Stimulated activated naive CD8-positive, alpha-beta T cell treated with anti-CD3 and anti-CD28 coated beads, Interleukin-15, Interleukin-2, amounts not matched to agents 100 ng/mL and 50 ng/mL, for 24 hours (primary cell): ENCODE measurements at regions not wholly inside any gene's neighbourhood (a gene's known extent, or its start where the extent isn't known, plus 50 kb on each side); places are given as distances from the start of the nearest gene placed in this dataset.
"Not testable (repeated sequence)": the region's sequence is repeated elsewhere in the genome, so short reads cannot be mapped to it uniquely, and the experiment has no call there.

ENCODE experiments used
- H3K27ac Mint-ChIP-seq: one replicate; pipeline ENCODE4 v1.8.0; 2021; ENCODE audit warnings: mild to moderate bottlenecking, mixed read lengths
- H3K27me3 Mint-ChIP-seq: one replicate; pipeline ENCODE4 v1.8.0; 2021; ENCODE audit warnings: mixed read lengths
- H3K36me3 Mint-ChIP-seq: one replicate; pipeline ENCODE4 v1.8.0; 2021; ENCODE audit warnings: low read depth, mixed read lengths
- H3K4me1 Mint-ChIP-seq: one replicate; pipeline ENCODE4 v1.8.0; 2021; ENCODE audit warnings: low read depth, mixed read lengths
- H3K4me3 Mint-ChIP-seq: one replicate; pipeline ENCODE4 v1.8.0; 2021; ENCODE audit warnings: mild to moderate bottlenecking, mixed read lengths
- H3K9me3 Mint-ChIP-seq: one replicate; pipeline ENCODE4 v1.8.0; 2021; ENCODE audit warnings: mixed read lengths

DNA sequence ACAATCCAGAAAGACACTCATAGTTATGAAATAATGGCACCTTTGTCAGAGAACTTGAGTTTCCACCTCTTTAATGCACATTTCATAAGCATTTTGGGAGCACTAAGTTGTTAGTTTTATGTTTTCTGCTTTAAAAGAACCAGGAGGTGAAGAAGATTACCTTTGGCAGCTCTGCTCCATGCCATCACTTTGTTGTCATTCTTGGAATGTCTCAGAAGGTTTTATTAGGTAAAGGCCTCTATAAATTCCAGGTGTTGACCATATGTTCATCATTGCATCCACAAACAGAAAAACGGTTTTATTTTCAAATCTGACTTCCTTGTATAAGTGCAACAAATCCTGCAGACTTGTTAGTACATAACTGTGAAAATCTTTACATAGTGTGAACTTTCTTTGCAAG is 424.8 kb downstream of the MDFIC start:
- H3K36me3 Mint-ChIP-seq: no peaks in the 10 kb centered on the region
- H3K27me3 Mint-ChIP-seq: peaks cover 11% of the 10 kb centered on the region
- H3K27ac Mint-ChIP-seq: no peak overlapping the region
- H3K4me1 Mint-ChIP-seq: no peaks in the 10 kb centered on the region
- no peaks in the 10 kb centered on the region for H3K9me3 Mint-ChIP-seq
- H3K4me3 Mint-ChIP-seq: no peak overlapping the region

DNA sequence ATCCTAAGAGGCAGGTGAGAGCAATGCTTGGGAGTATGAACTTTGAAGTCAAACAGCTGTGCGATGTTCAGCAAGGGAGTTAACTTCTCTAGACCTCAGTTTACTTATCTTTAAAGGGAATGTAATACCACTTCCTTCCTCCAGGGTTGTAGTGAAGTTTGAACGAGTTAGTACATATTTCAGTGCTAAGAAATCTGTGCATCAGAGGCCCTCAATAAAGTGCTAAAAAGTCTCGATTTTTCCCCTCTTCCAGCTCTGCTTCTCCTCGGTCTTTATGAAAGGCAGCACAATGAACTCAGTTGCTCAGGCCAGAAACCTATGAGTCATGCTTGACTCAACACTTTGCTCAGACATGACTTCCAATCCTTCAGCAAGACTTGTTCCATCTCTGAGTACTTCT is 418.9 kb downstream of the MDFIC start:
- Mint-ChIP-seq H3K4me1 (peaks cover 3% of the 10 kb centered on the region), H3K27me3 (no peaks in the 10 kb centered on the region), H3K27ac (no peak overlapping the region), H3K4me3 (no peak overlapping the region), H3K9me3 (no peaks in the 10 kb centered on the region), H3K36me3 (no peaks in the 10 kb centered on the region)

DNA sequence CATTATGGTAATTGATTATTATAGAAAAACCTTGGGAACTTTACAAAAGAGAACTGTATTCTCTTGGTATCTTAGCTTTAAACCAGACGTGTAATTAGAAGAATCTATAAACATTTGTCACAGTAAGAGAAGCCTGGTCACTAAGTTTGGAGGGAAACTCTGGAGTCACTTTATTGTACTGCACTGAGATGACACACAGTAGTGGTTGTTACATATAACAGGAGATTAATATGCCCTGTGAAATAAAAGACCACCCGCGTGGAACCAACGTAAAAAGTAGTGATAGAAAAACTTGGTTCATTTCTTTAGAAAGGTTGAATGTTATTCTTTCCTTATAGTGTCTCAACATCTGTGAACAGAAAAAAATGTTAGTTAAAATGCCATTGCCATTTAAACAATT is 416.1 kb downstream of the MDFIC start:
- no peak overlapping the region for H3K4me3 Mint-ChIP-seq
- H3K27me3 Mint-ChIP-seq: no peaks in the 10 kb centered on the region
- no peak overlapping the region for H3K27ac Mint-ChIP-seq
- no peaks in the 10 kb centered on the region for H3K36me3 Mint-ChIP-seq
- no peaks in the 10 kb centered on the region for H3K9me3 Mint-ChIP-seq
- H3K4me1 Mint-ChIP-seq: peaks cover 3% of the 10 kb centered on the region

DNA sequence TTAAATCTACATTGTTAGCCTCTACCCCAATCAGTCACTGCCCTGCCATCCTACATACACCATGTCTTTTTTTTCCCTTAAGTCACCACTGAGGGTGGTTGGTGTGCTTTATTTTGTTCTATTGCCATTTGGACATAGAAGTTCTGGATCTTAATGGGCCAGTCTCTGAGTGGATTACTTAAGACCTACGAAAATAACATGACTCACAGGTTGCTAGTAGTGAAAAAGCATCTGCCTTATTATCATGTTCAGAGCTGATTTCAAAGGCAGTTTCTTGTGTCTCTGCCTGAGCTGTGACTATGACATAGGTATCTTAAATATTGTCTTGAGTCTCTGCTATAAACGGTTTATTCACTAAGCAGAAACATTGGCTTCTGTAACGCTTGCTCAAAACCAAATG is 410.8 kb downstream of the MDFIC start:
- H3K4me3 Mint-ChIP-seq: no peak overlapping the region
- H3K27ac Mint-ChIP-seq: no peak overlapping the region
- H3K36me3 Mint-ChIP-seq: no peaks in the 10 kb centered on the region
- no peaks in the 10 kb centered on the region for H3K27me3 Mint-ChIP-seq
- H3K4me1 Mint-ChIP-seq: no peaks in the 10 kb centered on the region
- H3K9me3 Mint-ChIP-seq: no peaks in the 10 kb centered on the region

DNA sequence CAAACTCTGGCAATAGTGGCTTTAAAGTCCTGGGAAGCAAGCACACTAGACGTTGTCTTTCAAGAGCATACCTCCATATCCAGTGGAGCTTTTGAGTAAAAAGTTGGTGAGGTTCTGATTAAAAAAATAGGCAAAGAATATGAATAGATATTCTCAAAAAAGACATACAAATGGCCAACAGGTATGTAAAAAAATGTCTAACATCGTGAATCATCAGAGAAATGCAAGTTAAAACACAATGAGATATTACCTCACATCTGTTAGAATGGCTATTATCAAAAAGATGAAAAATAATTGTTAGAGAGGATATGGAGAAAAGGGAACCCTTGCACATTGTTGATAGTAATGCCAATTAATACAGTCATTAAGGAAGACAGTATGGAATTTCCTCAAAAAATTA is 407.1 kb downstream of the MDFIC start:
- Mint-ChIP-seq H3K9me3 (no peaks in the 10 kb centered on the region), H3K36me3 (no peaks in the 10 kb centered on the region), H3K27ac (no peak overlapping the region), H3K4me3 (no peak overlapping the region), H3K27me3 (no peaks in the 10 kb centered on the region), H3K4me1 (no peaks in the 10 kb centered on the region)

- H3K27me3 Mint-ChIP-seq: no peaks in the 10 kb centered on the region
- H3K27ac Mint-ChIP-seq: no peak overlapping the region
- H3K9me3 Mint-ChIP-seq: no peaks in the 10 kb centered on the region
- no peaks in the 10 kb centered on the region for H3K36me3 Mint-ChIP-seq
- H3K4me3 Mint-ChIP-seq: no peak overlapping the region
- no peaks in the 10 kb centered on the region for H3K4me1 Mint-ChIP-seq
Observed at GRCh38 chr7:115328018-115328417, 406.1 kb downstream of the MDFIC start.

GRCh38 chr7:115327326-115327725 is 405.4 kb downstream of the MDFIC start:
- no peak overlapping the region for H3K27ac Mint-ChIP-seq
- H3K36me3 Mint-ChIP-seq: no peaks in the 10 kb centered on the region
- no peaks in the 10 kb centered on the region for H3K4me1 Mint-ChIP-seq
- no peak overlapping the region for H3K4me3 Mint-ChIP-seq
- no peaks in the 10 kb centered on the region for H3K27me3 Mint-ChIP-seq
- no peaks in the 10 kb centered on the region for H3K9me3 Mint-ChIP-seq

- peaks cover 4% of the 10 kb centered on the region for H3K27me3 Mint-ChIP-seq
- H3K4me3 Mint-ChIP-seq: no peak overlapping the region
- H3K9me3 Mint-ChIP-seq: no peaks in the 10 kb centered on the region
- no peak overlapping the region for H3K27ac Mint-ChIP-seq
- H3K4me1 Mint-ChIP-seq: no peaks in the 10 kb centered on the region
- no peaks in the 10 kb centered on the region for H3K36me3 Mint-ChIP-seq
Observed at GRCh38 chr7:115319541-115319940, 397.6 kb downstream of the MDFIC start.

DNA sequence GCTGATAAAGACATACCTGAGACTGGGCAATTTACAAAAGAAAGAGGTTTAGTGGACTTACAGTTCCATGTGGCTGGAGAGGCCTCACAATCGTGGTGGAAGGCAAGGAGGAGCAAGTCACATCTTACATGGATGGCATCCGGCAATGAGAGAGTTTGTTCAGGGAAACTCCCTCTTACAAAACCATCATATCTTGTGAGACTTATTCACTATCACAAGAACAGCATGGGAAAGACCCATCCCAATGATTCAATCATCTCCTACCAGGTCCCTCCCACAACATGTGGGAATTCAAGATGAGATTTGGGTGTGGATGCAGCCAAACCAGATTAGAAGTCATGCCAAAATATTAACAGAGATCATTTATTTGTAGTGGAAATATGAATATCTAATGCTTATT is 388.4 kb downstream of the MDFIC start:
- not testable (repeated sequence) for H3K9me3 Mint-ChIP-seq, H3K27me3 Mint-ChIP-seq, H3K4me3 Mint-ChIP-seq, H3K36me3 Mint-ChIP-seq, H3K27ac Mint-ChIP-seq, H3K4me1 Mint-ChIP-seq

DNA sequence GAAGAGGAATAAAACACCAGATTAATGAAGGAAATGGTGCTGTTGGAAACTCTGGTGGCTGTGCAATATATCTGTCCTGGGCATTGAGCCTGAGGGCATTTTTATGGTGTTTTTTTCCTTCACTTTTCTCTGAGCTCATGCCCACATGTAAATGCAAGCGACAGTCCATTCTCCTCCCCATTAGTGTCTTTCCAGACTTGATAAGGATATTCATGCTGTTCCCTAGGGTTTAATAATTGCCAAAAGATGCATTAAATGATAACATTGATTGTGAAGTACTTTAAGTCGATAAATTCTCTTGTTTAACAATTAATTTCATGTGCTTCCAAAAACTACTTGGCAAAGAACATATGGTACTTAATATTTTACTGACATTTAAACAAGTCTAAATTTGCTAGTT is 384.7 kb downstream of the MDFIC start:
- no peaks in the 10 kb centered on the region for H3K36me3 Mint-ChIP-seq
- H3K9me3 Mint-ChIP-seq: no peaks in the 10 kb centered on the region
- no peak overlapping the region for H3K4me3 Mint-ChIP-seq
- H3K4me1 Mint-ChIP-seq: no peaks in the 10 kb centered on the region
- H3K27me3 Mint-ChIP-seq: peaks cover 4% of the 10 kb centered on the region
- no peak overlapping the region for H3K27ac Mint-ChIP-seq

DNA sequence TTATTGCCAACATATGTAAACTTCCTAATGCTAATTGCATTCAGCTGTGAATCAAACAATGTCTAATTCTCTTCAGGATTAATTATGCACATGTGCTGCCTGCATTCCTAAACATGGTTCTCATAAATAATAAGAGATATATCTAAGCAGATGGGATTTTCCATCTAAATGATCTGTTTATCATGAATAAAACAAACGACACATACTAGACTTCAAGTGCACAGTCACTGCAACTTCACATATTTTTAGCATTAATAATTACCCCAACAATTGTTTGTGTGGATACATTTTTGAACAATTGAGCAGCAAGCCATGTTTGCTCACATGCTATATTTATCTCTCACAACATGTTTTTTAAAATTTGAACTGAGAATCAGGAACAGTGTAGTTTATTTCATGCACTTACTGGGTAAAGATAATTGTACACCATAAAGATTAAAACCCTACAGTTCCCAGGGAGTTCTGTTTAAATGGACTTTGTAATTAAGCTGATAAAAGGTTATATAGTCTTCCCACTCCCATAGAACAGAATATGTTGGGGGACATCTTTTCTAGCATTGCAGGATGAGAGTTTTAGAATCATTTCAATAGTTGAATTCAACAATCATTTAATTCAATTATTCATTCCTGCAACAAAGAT is 378.5 kb downstream of the MDFIC start:
- Mint-ChIP-seq H3K36me3 (no peaks in the 10 kb centered on the region), H3K4me1 (no peaks in the 10 kb centered on the region), H3K4me3 (no peak overlapping the region), H3K27ac (no peak overlapping the region), H3K9me3 (peaks cover 4% of the 10 kb centered on the region), H3K27me3 (no peaks in the 10 kb centered on the region)

DNA sequence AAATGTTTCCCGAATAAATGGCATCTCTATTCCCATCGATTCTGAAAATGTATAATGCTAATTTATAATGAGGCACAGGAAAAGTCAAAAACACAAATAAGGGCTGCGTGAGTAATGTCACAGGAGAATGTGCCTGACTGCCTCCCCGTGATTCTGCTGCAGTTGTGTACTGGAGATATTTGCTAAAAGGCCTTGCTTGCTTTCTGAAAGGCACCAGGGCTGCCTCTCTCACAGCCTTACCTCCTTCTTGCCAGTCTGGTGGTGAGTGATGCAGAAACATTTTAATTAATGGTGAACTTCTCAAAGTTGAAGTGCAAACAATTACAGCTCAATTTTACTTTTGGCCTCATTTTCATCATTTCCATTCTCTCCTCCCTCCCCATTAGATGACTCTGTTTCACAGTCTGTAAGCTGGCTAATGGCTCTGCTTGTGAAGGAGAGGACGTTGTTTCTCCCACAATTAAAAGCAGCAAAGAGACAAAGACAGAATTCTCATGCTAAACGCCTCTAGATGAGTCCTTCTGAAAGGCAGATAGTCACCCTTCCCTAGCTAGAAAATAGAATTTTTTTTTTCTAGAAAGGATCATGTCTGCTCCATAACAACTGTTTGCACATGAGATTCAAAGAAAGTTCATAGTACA is 377.6 kb downstream of the MDFIC start:
- no peaks in the 10 kb centered on the region for H3K27me3 Mint-ChIP-seq
- no peaks in the 10 kb centered on the region for H3K36me3 Mint-ChIP-seq
- no peak overlapping the region for H3K4me3 Mint-ChIP-seq
- no peak overlapping the region for H3K27ac Mint-ChIP-seq
- H3K9me3 Mint-ChIP-seq: peaks cover 4% of the 10 kb centered on the region
- H3K4me1 Mint-ChIP-seq: no peaks in the 10 kb centered on the region

DNA sequence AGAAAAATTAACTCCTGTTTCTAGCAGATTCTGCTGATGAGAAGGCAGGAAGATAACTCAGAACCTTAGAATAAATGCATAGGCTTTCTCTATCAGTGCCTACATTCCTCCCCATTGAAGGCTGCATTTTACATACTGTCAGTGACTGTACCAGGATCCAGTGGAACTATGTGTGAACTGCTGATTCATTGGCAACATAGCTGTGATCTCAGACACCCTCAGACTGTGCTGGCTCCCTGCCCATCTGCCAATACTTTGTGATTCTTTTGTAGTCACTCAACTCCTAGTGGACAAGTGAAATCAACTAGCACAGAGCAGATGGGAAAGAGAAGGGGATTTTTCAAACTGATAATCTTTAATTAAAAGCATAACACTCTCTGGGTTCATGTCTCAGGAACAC is 375.8 kb downstream of the MDFIC start:
- Mint-ChIP-seq H3K36me3 (no peaks in the 10 kb centered on the region), H3K9me3 (peaks cover 4% of the 10 kb centered on the region), H3K27me3 (peaks cover under 1% of the 10 kb centered on the region)

DNA sequence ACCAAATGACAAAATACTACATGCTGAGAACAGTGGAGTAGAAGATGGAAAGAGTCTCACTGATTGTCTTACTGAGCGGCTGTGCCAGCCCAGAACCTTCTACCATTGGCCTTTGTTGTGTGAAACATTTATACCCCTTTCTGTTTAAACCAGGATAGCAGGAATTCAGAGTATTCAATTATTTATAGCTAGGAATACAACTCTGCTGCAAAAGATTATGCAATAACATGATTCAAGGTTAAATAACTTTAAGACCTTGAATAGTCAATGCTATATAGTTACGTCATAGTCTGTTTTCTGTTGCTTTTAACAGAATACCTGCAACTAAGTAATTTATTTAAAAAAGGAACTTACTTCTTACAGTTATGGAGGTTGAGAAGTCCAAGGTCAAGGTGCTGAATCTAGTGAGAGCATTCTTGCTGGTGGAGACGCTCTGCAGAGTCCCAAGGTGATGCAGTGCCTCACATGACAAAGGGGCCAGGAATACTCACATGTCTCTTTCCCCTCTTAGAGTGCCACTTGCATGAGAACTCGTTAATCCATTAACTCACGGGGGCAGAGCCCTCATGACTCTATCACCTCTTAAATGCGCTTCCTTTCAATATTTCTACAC is 371.8 kb downstream of the MDFIC start:
- peaks cover 11% of the 10 kb centered on the region for H3K27me3 Mint-ChIP-seq
- no peaks in the 10 kb centered on the region for H3K36me3 Mint-ChIP-seq
- H3K27ac Mint-ChIP-seq: no peak overlapping the region
- no peaks in the 10 kb centered on the region for H3K4me1 Mint-ChIP-seq
- no peak overlapping the region for H3K4me3 Mint-ChIP-seq
- peaks cover 4% of the 10 kb centered on the region for H3K9me3 Mint-ChIP-seq

More for the DNA sequence above, 375.8 kb downstream of the MDFIC start:
- Mint-ChIP-seq H3K27ac (no peak overlapping the region), H3K4me3 (no peak overlapping the region), H3K4me1 (no peaks in the 10 kb centered on the region)

- Mint-ChIP-seq H3K36me3 (no peaks in the 10 kb centered on the region), H3K4me3 (no peak overlapping the region), H3K9me3 (peaks cover 4% of the 10 kb centered on the region), H3K4me1 (no peaks in the 10 kb centered on the region), H3K27ac (no peak overlapping the region), H3K27me3 (peaks cover 11% of the 10 kb centered on the region)
Observed at GRCh38 chr7:115292381-115292780, 370.5 kb downstream of the MDFIC start.

DNA sequence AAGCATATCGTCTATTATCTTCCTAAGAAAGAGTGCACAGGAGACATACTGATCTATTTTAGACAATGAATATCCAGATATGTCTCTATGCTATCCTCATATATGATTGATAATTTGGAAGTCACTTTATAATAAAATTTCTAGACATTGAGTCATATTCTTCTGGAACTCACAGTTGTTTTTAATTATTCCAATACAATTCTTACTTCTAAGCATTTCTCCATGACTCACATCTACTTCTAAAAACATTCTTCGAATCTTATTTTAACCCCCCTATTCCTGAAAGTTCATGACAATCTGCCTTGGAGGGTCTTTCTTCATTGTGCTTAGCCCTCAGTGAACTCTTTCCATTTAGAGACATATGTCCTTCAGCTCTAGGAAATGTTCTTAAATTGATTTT is 368.1 kb downstream of the MDFIC start:
- Mint-ChIP-seq H3K27me3 (peaks cover 11% of the 10 kb centered on the region), H3K27ac (no peak overlapping the region), H3K4me1 (no peaks in the 10 kb centered on the region), H3K4me3 (no peak overlapping the region), H3K36me3 (no peaks in the 10 kb centered on the region), H3K9me3 (no peaks in the 10 kb centered on the region)
